Right hindlimb (tissue), 1 donor: ENCODE measurements at regions not wholly inside any gene's neighbourhood (a gene's known extent, or its start where the extent isn't known, plus 50 kb on each side); places are given as distances from the start of the nearest gene placed in this dataset.

Experiments used
- DNase-seq: peaks from one replicate; pipeline ENCODE4 v3.0.0-alpha.2; 2018

DNA sequence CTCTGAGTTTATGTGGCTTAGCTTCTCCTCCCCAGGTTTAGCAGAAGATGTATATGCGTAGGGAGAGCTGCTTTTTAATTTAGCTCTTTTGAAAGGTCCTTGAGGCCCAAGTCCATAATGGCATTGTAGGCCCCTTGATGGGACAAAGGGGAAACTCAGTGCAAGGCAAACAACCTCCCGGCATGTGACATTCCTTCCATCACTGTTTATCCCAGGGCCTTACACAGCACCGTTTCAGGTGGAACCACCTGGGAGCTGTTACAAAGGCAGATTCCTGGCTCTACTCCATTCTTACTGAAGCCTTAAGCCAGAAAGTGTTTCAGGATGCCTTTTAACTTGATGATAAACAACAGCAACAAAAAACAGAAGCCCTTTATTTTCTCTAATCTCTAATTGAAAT lies 555.4 kb downstream of the SLC4A3 start:
- DNase-seq, result no peak

DNA sequence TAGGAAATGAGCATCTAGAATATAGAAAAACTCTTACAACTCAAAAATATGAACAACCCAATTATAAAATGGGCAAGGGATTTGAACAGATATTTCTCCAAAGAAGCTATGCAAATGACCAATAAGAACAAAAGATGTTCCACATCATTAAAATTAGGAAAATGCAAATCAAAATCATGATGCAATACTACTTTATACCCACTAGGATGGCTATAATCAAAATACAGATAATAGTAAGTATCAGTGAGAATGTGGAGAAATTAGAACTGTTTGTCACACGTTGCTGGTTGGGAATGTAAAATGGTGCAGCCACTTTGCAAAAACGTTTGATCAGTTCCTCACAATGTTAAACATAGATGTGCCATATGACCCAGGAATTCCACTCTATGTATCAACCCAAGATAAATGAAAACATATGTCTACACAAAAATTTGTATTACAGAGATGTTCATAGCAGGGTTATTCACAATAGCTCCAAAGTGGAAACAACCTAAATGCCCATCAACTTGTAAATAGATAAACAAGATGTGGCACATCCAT lies 558.4 kb downstream of the SLC4A3 start:
- no peak for DNase-seq

DNA sequence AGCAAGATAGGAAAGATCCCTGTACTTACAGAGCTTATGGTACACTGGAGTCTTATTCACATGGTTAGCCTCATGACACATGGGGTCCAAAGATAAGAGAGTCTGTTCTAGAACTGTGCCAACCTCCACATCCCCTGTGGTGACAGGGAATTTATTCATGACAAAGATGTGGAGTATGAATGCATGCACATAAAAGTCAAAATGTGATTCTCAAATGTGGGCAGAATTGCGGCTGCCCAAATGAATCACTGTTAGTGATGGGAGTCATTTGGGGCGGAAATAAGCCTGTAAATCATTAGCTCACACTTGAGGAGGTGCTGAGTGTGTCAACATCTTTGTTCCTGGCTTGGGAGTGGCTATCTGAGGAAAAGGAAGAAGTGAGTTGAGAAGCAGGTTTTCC lies 560.6 kb downstream of the SLC4A3 start:
- DNase-seq, result no peak

DNA sequence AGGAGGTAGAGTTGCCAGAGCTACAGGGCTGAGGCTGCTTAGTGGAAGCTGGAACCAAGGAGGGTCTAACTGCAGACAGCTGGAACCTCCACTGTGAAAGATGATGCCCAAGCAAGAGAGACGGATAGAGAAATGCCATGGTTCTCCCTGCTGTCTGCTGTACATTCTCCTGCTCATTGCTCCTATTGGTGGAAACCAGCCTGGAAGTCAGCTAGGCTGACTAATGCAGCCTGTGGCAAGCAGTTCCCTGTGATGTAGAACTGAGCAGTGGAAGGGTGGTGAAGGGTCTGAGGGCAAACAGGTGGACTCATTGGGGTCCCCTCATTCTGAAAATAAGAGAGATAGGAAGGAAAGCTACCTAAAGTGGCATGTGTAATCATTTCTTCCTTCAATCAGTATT lies 563.6 kb downstream of the SLC4A3 start:
- DNase-seq, result no peak

DNA sequence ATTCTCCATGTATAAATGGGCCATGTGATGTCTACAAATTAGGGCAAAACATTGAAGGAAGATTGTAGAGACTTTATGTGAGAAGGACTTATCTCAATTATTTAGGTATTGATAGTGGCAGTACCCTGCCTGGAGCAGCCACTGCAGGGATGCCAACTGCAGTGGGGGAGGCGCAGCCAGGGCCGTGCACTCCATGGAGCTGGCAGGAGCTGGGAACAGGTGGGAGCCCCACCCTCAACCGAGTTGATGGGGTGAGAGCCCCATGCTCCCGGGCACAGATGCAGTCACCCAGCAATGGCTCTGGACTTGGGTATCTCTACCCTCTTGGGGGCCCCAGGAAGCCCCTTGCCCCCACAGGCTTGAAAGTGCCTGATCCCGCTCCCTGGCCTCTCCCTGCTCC lies 564.3 kb downstream of the SLC4A3 start:
- DNase-seq, result no peak

DNA sequence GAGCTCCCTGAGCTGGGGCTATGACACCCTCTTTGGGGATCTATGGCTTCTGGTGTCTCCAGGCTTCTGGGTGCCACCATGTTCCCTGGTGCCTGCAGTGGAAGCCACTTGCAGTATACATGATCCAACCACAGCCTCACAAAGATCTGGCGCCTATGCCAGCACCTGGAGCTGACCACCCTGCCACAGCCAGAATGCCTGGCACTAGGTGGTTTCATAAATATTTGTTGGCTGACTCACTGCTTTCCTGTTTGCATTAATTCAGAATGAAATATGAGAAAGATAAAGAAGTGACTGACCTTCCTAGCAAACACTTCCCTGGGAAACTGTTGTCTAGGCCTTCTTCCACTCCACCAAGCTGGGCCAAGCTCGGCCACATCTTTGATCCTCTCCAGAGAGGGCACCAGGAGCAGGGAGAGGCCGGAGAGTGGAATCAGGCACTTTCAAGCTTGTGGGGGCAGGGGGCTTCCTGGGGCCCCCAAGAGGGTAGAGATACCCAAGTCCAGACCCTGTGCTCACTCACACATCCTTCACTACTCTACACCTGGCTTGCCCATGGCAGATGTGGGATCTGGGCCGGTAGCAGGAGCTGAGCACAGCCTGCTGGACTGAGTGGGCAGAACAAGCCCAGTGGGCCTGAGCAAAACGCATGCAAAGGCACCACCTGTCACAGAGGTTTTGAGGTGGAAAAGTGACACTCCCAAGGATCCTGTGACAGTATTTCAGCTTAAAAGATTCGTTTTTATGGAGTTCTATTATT lies 565.7 kb downstream of the SLC4A3 start:
- no peak for DNase-seq

DNA sequence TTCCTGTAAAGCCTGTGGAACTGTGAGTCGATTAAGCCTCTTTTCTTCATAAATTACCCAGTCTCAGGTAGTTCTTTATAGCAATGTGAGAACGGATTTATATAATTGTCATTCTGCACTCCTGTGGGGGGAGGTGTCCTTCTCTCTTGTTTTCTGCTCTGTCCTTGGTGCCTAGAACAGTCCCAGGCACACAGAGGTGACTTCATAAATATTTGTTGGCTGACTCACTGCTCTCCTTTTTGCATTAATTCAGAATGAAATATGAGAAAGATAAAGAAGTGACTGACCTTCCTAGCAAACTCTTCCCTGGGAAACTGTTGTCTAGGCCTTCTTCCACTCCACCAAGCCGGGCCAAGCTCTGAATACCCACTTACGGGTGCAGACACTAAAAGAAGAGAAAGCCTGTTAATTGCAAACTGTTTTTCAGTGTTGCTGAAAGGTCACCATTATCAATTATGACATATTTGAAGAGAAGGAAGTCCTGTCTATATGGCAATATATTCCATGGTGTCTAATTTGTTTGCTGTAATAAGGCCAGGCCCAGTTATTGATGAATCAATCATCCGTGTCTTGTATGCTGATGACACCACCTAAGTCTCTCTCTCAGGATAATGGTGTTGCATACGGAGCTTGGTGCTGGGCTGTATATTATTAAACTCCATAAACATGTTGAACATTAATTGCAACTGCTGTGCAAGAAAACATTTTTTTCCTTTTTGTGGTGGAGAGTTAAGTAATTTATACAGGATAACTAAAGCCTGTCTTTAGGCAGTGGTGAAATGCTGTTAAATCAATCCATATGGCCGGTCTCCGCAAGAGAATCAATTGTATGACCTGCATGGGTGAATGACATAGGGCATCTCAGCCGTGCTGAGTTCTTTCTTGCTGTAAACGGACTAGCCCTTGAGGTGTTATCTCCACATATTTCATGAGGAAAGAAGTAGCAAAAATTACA lies 567.5 kb downstream of the SLC4A3 start:
- DNase-seq, result no peak

DNA sequence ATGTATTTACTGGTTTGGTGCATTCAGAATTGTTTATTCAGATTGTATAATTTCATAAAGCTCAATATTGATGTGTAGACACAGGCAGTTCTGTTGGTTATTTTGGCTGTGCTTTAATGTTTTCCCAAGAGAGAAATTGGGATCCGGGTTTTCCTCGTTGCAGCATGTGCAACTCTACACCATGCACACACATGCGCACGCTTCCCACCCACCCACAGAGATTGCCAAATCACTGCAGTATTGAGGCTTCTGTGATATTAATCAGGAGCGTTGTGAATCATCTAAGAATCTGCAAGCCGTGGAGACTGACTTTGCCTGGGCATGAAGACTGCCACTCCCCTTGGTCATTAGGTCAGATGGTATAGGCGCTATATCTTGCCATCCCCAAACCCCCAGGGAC lies 571.5 kb downstream of the SLC4A3 start:
- DNase-seq, result peak; percentile 61

DNA sequence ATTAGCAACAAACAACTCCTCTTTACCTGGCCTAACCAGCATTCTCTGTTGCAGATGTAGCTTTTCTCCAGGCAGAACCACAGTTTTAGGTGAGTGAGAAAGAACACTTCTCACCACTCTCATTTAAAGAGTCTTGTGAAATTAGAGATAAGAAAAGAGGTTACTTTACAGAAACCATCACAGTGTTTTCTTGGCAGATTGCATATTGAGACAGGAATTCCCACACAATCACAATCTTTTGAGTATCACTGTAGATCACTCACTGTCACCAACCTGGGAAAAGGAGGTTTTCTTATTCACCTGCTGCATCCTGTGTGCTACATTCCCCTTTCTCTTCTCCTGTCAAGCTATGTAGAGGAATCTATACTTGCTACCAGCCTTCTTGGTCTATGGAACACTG lies 574.6 kb downstream of the SLC4A3 start:
- no peak for DNase-seq

DNA sequence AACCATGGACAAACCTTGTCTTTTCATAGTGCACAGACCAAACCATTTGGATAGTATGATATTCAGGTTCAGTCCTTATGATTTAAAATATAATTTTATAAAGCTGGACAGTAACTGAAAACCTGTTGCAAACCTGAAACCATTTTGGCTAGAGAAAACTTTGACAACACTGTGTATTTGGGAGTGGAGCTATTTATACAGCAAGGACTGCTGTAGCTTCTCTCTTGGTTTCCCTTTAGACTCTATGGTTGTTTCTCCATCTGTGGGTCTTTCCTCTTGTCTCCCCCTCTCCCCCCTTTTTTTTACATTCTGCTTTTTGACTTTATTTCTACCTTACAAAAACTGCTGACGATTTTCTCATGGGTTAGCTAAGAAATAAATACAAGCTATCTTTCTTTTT lies 581.7 kb downstream of the SLC4A3 start:
- DNase-seq, result no peak

DNA sequence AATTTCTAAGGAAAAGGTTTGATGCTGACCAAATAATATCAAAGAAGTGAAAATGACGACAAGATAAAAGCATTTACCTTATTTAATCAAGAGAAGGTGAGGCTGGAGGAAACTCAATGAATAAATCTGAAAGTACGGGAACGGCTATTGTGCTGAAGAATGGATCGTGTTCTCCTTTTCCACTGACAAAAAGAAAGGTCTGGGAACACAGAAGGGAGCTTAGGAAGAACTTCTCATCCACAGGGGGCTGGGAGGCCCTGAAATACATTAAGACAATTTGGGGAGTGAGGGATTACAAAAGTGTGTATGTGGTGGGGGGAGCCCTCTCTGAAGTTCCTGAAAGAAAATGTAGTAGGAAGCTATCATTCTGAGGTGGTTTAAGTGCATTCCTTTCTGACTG lies 582.3 kb downstream of the SLC4A3 start:
- DNase-seq, result no peak

DNA sequence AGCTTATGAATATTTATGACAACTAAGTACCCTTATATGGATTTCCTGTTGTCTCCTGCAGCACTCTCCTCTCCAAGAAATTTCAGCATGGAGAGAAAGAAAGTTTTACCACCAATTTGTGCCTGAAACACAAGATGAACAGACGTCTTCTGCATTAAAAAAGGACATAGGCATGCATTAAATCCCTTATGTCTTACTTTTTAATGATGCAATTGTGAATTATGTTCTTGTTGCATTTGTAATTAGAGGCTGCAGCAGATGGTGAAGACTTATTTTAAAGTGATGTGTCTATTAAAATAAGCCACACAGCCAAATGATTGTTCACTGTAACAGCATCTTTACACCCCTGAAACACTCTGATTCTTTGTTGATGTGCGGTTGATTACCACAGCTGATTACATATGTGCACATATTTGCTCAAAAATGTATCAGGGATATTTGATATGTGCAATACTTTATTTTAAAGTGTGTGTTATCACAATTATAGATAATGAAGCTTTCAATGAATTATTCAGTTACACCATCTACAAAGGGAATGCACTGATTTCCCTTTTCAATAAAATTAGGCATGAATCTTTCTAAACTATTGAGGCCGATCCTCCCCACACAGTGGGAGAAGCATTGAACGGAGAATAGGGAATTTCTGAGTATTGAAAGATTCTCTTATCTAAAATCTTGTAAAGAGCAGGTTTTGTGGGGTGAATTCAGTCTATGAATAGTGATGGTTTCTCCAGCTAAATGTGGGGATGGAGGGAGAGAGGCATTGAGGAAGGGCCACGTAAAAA lies 585.1 kb downstream of the SLC4A3 start:
- DNase-seq, result no peak

DNA sequence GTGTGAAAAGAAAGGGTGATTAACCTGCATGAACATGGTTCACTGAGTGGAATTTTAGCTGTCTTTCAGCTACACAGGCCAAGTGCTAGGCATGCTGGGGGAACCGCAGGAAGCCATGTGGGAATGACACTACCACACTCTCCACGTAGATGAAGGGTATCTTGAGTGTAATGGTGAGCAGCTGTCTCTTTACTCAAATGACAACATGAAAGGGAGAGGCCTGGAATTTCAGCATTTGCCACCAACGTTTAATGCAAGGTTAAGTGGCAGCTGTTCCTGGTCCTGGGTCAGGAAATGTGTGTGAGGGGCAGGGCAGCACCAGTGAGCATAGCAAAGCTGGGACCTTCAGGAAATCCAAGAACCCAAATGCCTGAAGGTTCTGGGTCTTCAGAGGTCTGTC lies 588.4 kb downstream of the SLC4A3 start:
- DNase-seq, result peak; percentile 38

DNA sequence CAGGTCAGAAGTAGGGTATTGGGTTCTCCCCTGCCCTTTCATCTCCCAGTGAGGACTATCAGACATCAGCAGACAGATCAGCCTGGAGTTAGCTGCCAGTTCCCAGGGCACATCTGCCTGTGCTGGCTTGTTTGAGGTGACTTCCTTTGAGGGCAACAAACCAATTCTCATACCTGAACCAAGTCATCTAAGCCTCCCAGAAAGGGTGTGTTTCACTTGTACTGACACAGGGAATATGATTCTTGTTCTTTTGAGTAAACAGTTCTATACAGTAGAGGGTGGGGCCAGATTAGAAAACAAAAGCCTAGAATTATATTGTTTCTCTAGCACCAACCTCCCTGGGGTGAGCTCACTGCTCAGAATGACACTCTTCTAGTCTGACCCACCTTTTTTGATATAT lies 591.9 kb downstream of the SLC4A3 start:
- DNase-seq, result no peak

DNA sequence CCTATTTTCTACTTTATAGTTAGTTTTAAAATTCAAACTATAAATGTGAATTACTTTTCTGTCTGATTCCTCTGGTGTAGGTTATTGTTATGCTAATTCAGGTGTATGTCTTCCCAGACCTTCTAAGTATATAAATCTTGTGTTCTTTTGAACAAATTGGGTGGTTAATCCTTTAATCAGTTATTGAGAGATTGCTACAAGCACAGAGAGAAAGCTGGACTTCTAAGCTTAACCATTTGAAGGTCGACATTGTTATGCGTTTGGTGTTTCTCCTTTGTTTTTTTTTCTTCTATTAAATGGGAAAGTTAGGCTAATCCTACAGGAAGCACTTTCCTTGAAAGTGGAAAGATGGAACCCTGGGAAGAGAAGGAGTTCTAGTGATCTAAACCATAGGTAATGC lies 592.6 kb downstream of the SLC4A3 start:
- DNase-seq, result no peak

DNA sequence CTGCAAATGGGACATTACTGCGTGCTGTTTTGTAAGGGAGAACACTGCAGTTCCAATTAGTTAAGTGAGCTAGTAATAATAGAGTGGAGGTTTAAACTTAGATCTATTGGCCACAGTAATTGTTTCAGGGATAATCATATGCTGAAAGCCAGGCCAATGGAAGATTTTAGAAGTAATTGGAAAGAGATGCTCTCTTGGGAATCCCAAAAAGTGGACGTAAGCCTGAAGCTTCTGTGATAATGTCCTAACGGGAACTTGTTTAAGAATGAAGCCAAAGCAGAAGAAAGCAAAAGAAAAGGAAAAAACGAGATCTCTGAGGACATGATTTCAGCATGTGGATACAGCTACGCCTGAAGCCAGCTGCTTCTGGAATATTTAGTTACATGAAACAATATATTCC lies 594.6 kb downstream of the SLC4A3 start:
- DNase-seq, result no peak

DNA sequence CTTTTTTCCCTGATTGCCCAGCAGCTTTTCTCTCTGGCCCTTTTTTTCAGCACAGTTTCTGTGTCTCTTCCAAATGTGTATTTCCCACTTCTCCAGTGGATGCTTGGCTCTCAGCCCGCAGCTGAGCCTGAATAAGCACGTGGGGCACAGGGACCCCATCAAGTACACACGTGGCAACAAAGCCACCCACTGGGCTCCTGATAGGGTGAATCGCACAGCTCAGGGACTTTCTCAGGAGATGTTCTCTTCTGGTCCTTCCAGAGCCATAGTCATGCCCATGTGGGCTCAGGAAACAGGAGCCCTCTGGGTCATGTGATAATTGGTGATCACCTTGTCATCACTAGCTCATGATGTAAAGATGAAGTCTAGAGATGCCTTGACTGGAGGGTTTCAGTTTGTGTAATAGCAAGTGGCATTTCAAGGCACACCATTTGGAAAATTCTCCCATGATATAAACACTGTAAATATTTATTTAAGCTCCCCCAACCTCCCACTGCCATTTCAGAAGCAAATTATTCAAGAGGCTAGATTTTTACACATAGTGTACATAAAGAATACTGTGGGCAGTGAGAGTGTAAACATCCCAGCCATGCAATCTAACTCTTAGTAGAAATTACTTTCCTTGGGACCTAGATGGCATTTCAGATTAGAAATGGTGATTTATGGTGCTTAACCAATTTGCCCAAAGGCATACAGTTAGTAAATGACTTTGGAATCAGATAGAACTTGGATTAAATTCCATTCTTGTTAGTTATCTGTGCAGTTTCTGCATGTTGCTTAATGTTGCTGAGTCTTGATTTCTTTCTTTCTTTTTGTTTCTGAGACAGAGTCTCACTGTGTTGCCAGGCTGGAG lies 597.5 kb downstream of the SLC4A3 start:
- no peak for DNase-seq

DNA sequence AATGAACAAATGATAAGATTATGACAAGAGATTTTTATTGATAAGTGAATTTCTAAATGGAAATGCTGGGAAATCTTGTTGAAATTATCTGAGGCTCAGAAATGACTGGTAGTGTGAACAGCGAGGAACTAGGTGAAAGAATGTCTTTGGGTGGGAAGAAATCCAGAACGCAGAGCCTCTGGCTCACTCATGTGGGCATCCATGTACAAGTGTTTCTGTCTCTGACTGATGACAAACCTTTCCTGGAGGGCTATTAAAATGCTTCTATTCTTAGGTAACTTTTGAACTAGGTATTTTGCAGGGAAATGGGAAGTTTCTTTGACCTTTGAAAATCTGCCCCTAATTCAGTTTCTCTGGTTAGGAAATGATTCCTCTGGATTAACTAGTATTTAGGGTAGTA lies 598.6 kb downstream of the SLC4A3 start:
- no peak for DNase-seq

DNA sequence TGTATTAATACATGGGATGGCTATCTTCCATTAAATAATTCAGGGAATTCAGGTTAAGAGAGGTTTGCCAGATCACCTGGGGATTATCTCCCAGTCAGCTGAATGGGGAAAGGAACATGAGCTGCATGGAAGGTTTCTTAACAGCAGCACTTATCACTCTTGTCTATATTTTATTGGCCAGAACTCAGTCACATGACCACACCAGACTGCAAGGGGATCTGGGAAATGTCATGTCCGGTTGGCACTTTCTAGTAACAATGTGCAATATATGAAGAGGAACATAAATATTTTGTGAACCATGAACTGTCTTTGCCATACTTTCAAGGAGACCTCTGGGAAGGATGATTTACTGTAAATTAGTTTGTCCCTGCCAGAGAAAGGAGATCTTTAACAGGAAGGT lies 599.1 kb downstream of the SLC4A3 start:
- DNase-seq, result no peak

DNA sequence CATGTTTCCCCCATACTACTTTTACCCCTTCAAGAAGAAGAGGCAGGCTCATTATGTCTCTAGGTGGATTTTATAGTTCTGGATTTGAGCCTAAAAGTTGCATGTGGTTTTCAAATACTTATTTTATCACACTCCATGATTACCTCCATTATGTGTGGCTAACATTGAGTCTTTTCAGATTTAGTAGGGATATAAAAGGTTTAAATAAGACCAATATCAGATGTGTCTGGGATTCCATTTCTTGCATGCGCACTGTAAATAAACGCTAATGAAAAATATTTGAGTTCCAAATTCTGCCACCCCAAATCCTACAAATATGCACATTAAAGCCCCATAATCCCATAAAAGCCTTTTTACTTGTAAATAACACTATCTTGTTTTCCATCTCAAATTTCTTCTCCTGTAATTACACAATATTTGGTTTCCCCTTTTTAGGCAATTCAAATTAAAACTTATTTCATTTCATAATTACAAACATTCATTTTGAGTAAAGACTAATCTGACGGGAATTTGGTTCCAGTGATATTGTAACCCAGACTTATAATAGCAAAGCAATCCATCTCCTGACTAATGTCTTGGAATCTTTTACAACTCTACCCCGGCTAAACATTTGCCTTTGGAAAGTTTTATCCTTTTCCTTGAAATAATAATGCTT lies 600.0 kb downstream of the SLC4A3 start:
- DNase-seq, result no peak

DNA sequence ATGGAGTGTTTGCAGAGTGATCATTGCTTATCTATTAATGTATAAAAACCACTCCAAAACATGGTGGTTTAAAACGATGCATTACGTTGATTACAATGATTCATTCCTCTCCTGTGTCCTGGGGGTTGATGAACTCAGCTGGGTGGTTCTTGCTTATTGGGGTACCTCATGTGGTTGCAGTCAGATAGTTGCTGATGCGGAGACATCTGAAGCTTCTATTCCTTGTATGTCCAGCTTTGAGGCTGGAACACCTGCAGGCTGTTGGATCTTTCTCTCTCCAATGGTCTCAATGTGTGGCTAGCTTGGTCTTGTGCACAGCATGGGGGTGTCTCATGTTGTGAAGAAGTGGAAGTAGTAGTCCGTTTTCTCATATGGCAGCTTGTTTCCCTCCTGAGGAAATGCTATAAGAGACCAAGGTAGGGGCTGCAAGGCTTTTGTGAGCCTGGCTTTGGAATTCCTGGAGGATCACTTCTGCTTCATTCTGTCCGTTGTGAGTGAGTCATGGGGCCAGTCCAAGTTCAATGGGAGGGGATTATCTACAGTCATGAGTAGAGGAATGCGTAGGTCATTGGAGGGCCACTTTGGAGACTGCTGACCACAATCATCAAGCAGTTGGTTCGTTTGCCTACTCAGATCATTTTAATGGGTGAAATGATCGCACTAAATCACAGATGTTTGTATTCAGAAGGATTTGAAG lies 601.0 kb downstream of the SLC4A3 start:
- no peak for DNase-seq
